Common myeloid progenitor, CD34-positive (primary cell): ENCODE measurements at regions not wholly inside any gene's neighbourhood (a gene's known extent, or its start where the extent isn't known, plus 50 kb on each side); places are given as distances from the start of the nearest gene placed in this dataset.
"Not testable (repeated sequence)": the region's sequence is repeated elsewhere in the genome, so short reads cannot be mapped to it uniquely, and the experiment has no call there.

Experiments
- CTCF ChIA-PET: fragments of 350-600 bp; sonication (Branson Sonifier 250); formaldehyde crosslinking; loops from one replicate; lab custom pipeline; 2021; ENCODE audit warnings: antibody characterized with exemption; lab: Charles Lee
- POLR2A ChIA-PET: fragments of 350-600 bp; sonication (Branson Sonifier 250); formaldehyde crosslinking; loops from one replicate; lab custom pipeline; 2021; ENCODE audit warnings: antibody characterized with exemption; lab: Charles Lee
- DNase-seq, 3 donors: peaks; one replicate each; pipeline versions ENCODE4 v3.0.0 to v3.0.0-alpha.2; 2013
- H3K27ac ChIP-seq, 2 experiments: 1 replicate in 1 of 2; 2 replicates in 1 of 2; pipeline ENCODE4 v1.7.0; 2013; ENCODE audit warnings: inconsistent platforms in 2 of 2, low read length in 2 of 2, mild to moderate bottlenecking in 2 of 2, low read depth in 1 of 2, moderate library complexity in 1 of 2; ENCODE audit not compliant: severe bottlenecking in 2 of 2, insufficient read depth in 1 of 2, poor library complexity in 1 of 2
- H3K27me3 ChIP-seq, 5 experiments: replicated peaks in 2 of 5; 1 replicate in 3 of 5; 2 replicates in 2 of 5; pipeline versions ENCODE4 v1.6.1 to v1.7.0; 2013; ENCODE audit warnings: low read length in 4 of 5, mild to moderate bottlenecking in 2 of 5, moderate library complexity in 2 of 5, inconsistent platforms in 1 of 5; ENCODE audit not compliant: insufficient read depth in 5 of 5, control insufficient read depth in 4 of 5
- H3K36me3 ChIP-seq, 4 experiments: 1 replicate in 2 of 4; 2 replicates in 2 of 4; pipeline versions ENCODE4 v1.6.1 to v1.7.0; 2013; ENCODE audit warnings: low read length in 3 of 4, control low read depth in 1 of 4, mild to moderate bottlenecking in 1 of 4; ENCODE audit not compliant: control insufficient read depth in 4 of 4, insufficient read depth in 4 of 4
- H3K4me1 ChIP-seq, 4 experiments: 1 replicate in 3 of 4; 2 replicates in 1 of 4; pipeline versions ENCODE4 v1.6.1 to v1.7.1; 2013; ENCODE audit warnings: low read length in 3 of 4, mild to moderate bottlenecking in 3 of 4, control low read depth in 1 of 4, inconsistent platforms in 1 of 4, moderate library complexity in 1 of 4; ENCODE audit not compliant: control insufficient read depth in 4 of 4, insufficient read depth in 4 of 4; ENCODE audit errors: control extremely low read depth in 1 of 4
- H3K4me3 ChIP-seq, 7 experiments: 1 replicate in 4 of 7; 2 replicates in 3 of 7; pipeline versions ENCODE4 v1.5.1 to v1.7.0; 2013; ENCODE audit warnings: mild to moderate bottlenecking in 7 of 7, low read length in 6 of 7, moderate library complexity in 6 of 7, inconsistent platforms in 2 of 7, low read depth in 2 of 7, control low read depth in 1 of 7; ENCODE audit not compliant: insufficient read depth in 4 of 7, control insufficient read depth in 1 of 7; ENCODE audit errors: extremely low read depth in 1 of 7
- H3K9me3 ChIP-seq, 5 experiments: 1 replicate in 4 of 5; 2 replicates in 1 of 5; pipeline versions ENCODE4 v1.6.1 to v1.7.1; 2013; ENCODE audit warnings: low read length in 4 of 5, mild to moderate bottlenecking in 2 of 5, inconsistent platforms in 1 of 5, low read depth in 1 of 5, moderate library complexity in 1 of 5; ENCODE audit not compliant: control insufficient read depth in 4 of 5, insufficient read depth in 2 of 5; ENCODE audit errors: control extremely low read depth in 1 of 5
- WGBS: methylation state at CpG from one replicate; pipeline ENCODE4 v1.1.5; 2013; ENCODE audit not compliant: insufficient coverage; 5-methylcytosine and 5-hydroxymethylcytosine counted together

DNA sequence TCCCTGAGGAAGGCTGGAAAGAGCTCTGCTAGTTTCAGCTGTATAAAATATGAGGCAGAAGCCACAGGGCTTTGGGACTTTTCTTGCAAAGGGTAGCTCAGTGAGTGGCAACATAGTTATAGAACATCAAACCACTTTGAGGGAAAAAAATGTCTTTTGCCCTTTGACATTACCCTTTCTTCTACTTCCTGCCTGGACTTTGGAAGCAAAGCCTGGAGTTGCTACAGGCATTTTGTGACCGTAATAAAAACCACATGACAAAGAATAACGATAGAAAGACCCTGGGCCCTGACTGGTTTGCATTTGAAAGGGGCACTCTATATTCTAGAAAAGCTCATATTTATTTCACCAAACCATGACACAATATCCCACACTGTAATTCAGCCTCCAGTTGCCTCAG lies 440.9 kb downstream of the DIRAS2 start:
- ChIA-PET CTCF (no interaction called here), POLR2A (no interaction called here)
- H3K9me3 ChIP-seq = peaks cover 0 to 4% (median 0%) of the 10 kb centered on the region in 5 experiments
- no peaks in the 10 kb centered on the region for H3K4me1 ChIP-seq
- peaks cover 0 to 5% (median 0%) of the 10 kb centered on the region in 5 experiments for H3K27me3 ChIP-seq
- H3K27ac ChIP-seq = no peak overlapping the region
- H3K36me3 ChIP-seq = no peaks in the 10 kb centered on the region
- H3K4me3 ChIP-seq = no peak overlapping the region
- WGBS = 83% methylated on average over 2 of the region's 2 CpGs
- no peak for DNase-seq

DNA sequence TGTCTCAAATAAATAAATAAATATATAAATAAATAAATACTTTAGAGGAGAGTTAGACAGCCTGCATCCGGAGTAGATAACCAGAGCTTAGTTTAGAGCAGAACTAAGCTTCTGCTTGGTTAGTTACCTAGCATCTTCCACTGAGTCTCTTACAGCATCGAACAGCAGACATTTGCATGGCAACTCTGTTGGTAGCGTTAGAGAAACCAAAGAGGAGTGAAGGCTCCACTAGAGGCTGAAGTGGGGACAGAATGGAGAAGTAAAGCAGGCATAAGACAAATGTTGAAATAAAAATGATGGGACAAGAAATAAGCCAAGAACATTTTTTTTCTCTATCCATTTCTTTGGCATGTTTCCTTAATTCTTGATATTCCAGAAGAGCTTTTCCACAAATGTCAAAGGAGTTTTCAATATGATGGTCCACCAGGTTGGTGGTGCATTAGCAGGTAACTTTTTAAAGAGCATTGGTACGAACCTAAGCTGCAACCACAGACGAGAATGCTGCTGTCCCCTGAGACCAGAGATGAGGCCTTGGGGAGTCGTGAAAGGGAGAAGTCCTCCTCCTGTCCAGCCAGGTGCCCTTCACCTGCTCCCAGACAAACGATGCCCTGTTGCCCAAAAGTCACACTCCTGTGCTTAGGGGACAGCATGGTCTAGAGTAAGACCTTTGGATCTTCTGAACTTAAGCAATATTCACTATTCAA lies 438.3 kb downstream of the DIRAS2 start:
- ChIA-PET CTCF (interaction anchor here (1.2 kb wide), 1 partner anchor 62 kb away, joined by 5 read pairs; no protein-coding TSS in a partner anchor), POLR2A (no interaction called here)
- WGBS = 88% methylated on average over 5 of the region's 7 CpGs
- H3K4me1 ChIP-seq = no peaks in the 10 kb centered on the region
- no peak overlapping the region for H3K27ac ChIP-seq
- no peaks in the 10 kb centered on the region for H3K9me3 ChIP-seq
- H3K36me3 ChIP-seq = no peaks in the 10 kb centered on the region
- no peak for DNase-seq
- no peak overlapping the region for H3K4me3 ChIP-seq
- peaks cover 0 to 5% (median 0%) of the 10 kb centered on the region in 5 experiments for H3K27me3 ChIP-seq

DNA sequence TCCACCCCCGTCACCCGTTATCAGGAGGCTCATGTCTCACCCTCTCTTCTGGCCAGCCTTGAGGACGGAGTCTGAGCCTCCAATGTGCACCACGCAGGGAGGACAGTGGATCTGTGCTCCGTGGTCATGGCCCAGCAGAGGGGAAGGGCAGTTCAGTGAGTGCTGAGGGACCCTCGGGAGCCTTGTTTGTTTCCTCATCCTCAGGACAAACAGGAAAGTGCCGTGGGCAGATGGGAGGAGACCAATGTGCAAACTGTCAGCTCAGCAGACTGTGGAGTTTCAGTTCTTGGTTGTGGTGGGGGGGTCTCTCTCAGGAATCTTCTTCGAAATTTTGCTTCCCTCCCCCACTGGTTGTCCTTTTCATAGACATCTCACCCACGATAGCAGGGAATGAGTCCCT lies 429.6 kb downstream of the DIRAS2 start:
- CTCF ChIA-PET, H3K4me3 ChIP-seq, H3K27ac ChIP-seq, POLR2A ChIA-PET, H3K9me3 ChIP-seq, H3K4me1 ChIP-seq, H3K27me3 ChIP-seq, H3K36me3 ChIP-seq, DNase-seq: not testable (repeated sequence)
- 71% methylated on average over 2 of the region's 9 CpGs for WGBS

DNA sequence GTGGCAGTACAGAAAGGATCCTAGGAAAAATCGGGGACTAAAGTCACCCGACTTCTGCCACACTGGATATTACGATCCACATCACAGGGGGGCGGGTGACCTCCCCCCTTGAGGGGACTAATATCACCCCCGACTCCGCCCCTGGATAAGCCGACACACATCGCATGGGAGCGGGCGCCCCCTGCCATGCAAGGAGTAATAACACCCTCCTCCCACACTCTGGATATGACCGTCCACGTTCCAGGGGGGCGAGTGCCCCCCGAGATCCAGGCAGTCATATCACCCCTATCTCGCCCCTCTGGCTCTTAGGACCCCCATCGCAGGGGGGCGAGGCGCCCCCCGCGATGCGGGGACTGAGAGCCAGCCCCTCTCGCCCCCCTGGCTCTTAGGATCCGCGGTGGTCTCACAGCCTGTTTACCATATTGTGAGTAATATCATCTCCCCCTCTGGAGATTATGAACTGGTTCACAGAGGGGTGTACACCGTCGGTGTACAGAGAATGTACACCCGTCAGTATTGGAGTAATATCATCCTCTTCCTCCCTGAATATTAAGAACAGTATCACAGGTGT lies 423.0 kb downstream of the DIRAS2 start:
- DNase-seq = peak; percentile 29 to 54 (median 52)
- H3K9me3 ChIP-seq = no peaks in the 10 kb centered on the region
- H3K36me3 ChIP-seq = no peaks in the 10 kb centered on the region
- H3K27me3 ChIP-seq = peaks cover 0 to 2% (median 0%) of the 10 kb centered on the region in 5 experiments
- H3K4me1 ChIP-seq = no peaks in the 10 kb centered on the region
- ChIA-PET CTCF (interaction anchor here (0.7 to 0.8 kb wide), 2 partner anchors 10 to 11 kb away, joined by 3 read pairs; no protein-coding TSS in a partner anchor), POLR2A (no interaction called here)
- H3K27ac ChIP-seq = no peak overlapping the region
- WGBS = 21% methylated on average over 12 of the region's 27 CpGs
- peak overlapping the region in 3 of 7 experiments; percentile 11 to 57 (median 15) for H3K4me3 ChIP-seq

DNA sequence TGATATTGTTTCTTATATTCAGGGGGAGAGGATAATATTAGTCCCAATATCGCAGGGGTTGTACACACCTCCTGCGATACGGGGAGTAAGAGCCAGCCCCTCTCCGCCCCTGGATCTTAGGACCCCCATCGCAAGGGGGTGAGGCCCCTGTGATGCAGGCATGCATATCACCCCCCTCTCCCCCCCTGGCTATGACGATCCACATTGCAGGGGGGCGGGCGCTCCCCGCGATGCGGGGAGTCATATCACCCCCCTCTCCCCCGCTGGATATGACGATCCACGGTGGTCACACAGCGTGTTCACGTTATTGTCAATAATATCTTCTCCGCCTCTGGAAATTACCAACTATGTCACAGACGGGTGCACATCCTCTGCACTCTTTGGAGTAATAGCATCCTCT lies 420.7 kb downstream of the DIRAS2 start:
- H3K4me1 ChIP-seq, H3K4me3 ChIP-seq, H3K36me3 ChIP-seq, H3K9me3 ChIP-seq, POLR2A ChIA-PET, H3K27ac ChIP-seq, H3K27me3 ChIP-seq, CTCF ChIA-PET: not testable (repeated sequence)
- peak in 2 of 3 donors; percentile 10 to 11 for DNase-seq
- 83% methylated on average over 4 of the region's 18 CpGs for WGBS

DNA sequence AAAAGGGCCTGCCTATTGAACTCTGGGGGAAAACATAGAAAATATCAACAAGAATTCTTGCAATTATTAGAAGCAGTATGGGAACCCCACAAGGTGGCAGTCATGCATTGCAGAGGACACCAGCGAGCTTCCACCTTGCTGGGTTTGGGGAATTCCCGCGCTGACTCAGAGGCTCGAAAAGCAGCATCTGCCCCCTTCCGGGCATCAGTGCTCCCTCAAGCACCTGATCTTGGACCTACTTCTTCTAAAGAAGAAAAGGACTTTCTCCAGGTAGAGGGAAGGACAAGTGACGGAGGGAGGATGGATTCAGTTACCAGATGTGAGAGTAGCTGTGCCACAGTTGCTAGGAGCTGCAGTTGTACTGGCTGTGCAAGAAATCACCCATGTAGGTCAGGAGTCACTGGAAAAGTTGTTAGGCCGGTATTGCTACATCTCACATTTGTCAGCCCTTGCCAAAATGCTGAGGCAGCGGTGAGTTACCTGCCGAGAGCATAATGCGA lies 415.7 kb downstream of the DIRAS2 start:
- POLR2A ChIA-PET, H3K4me3 ChIP-seq, H3K27ac ChIP-seq, H3K27me3 ChIP-seq, H3K9me3 ChIP-seq, H3K4me1 ChIP-seq, H3K36me3 ChIP-seq: not testable (repeated sequence)
- CTCF ChIA-PET = interaction anchor here (1.6 kb wide), 2 partner anchors 10 to 85 kb away, joined by 3 to 4 read pairs; no protein-coding TSS in a partner anchor
- peak; percentile 53 to 72 (median 68) for DNase-seq
- WGBS = 70% methylated on average over 4 of the region's 10 CpGs

DNA sequence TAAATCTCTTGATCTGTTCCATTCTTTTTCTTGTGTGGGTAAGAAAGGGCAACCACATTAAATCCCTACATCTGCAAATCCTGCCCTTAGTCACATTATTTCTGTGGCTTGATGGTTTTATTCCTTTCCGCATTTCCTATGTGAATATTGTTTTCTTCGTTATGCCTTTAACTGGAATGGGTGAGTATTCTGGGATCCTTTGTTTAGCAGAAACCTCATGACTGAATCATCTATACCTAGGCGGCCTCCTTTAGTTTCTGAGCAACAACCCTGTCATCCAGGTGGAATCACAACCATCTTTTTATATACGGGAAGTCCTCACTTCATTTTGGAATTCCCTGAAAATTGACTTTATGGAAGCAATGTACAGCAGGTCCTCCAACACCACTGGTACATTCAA lies 409.5 kb downstream of the DIRAS2 start:
- H3K4me1 ChIP-seq, H3K27ac ChIP-seq, H3K4me3 ChIP-seq, POLR2A ChIA-PET, CTCF ChIA-PET, H3K9me3 ChIP-seq, H3K36me3 ChIP-seq, H3K27me3 ChIP-seq, DNase-seq: not testable (repeated sequence)
- 100% methylated on average over 2 of the region's 4 CpGs for WGBS
